DOHH2 (cell line): ENCODE measurements at regions not wholly inside any gene's neighbourhood (a gene's known extent, or its start where the extent isn't known, plus 50 kb on each side); places are given as distances from the start of the nearest gene placed in this dataset.

Experiments used
- H3F3A ChIP-seq: fragments of 200-600 bp; sonication (generic), shearing (Covaris generic); 2 replicates; pipeline ENCODE4 v1.6.0; 2016; ENCODE audit warnings: antibody characterized with exemption, mild to moderate bottlenecking; ENCODE audit not compliant: control insufficient read depth, insufficient read depth
- H3K27ac ChIP-seq: fragments of 200-600 bp; sonication (generic); 2 replicates; pipeline ENCODE4 v1.5.1; 2014; ENCODE audit warnings: low read depth, mild to moderate bottlenecking, low read length, moderate library complexity
- H3K27me3 ChIP-seq: fragments of 200-600 bp; sonication (generic); 2 replicates; pipeline ENCODE4 v1.6.1; 2014; ENCODE audit warnings: mild to moderate bottlenecking, low read length, mixed read lengths; ENCODE audit not compliant: control insufficient read depth
- H3K36me3 ChIP-seq: fragments of 200-600 bp; sonication (generic); 2 replicates; pipeline ENCODE4 v1.6.1; 2014; ENCODE audit warnings: mild to moderate bottlenecking, low read length, moderate library complexity, mixed read lengths; ENCODE audit not compliant: control insufficient read depth
- H3K4me1 ChIP-seq: fragments of 200-600 bp; sonication (generic); 2 replicates; pipeline ENCODE4 v1.6.1; 2014; ENCODE audit warnings: mild to moderate bottlenecking, low read length, mixed read lengths; ENCODE audit not compliant: control insufficient read depth
- H3K4me2 ChIP-seq: fragments of 200-600 bp; sonication (generic); 2 replicates; pipeline ENCODE4 v1.6.0; 2014; ENCODE audit warnings: mild to moderate bottlenecking, low read length, moderate library complexity
- H3K4me3 ChIP-seq: fragments of 200-600 bp; sonication (generic); 2 replicates; pipeline ENCODE4 v1.5.1; 2014; ENCODE audit warnings: mild to moderate bottlenecking, low read length, mixed read lengths
- H3K79me2 ChIP-seq: fragments of 200-600 bp; sonication (generic); 2 replicates; pipeline ENCODE4 v1.6.1; 2014; ENCODE audit warnings: mild to moderate bottlenecking, low read length, mixed read lengths; ENCODE audit not compliant: control insufficient read depth
- H3K9me2 ChIP-seq: fragments of 200-600 bp; sonication (generic); replicated peaks from 2 replicates; pipeline ENCODE4 v1.6.1; 2014; ENCODE audit warnings: mild to moderate bottlenecking, low read length, mixed read lengths; ENCODE audit not compliant: control insufficient read depth
- H3K9me3 ChIP-seq: fragments of 200-600 bp; sonication (generic); 2 replicates; pipeline ENCODE4 v1.6.1; 2014; ENCODE audit warnings: antibody characterized with exemption, low read length, mixed read lengths; ENCODE audit not compliant: control insufficient read depth, insufficient read depth
- H4K20me1 ChIP-seq: fragments of 200-600 bp; sonication (generic); 2 replicates; pipeline ENCODE4 v1.6.0; 2014; ENCODE audit warnings: low read depth, mild to moderate bottlenecking, antibody characterized with exemption, low read length, moderate library complexity; ENCODE audit not compliant: control insufficient read depth, insufficient read depth
- EZH2phosphoT487 ChIP-seq: fragments of 200-600 bp; sonication (generic); IDR thresholded peaks from 2 replicates; pipeline ENCODE4 v1.6.1; 2017; ENCODE audit warnings: borderline replicate concordance, mild to moderate bottlenecking, antibody characterized with exemption, low read length, moderate library complexity, mixed read lengths
- TF ChIP-seq, protein P1 (sequence below): fragments of 200-600 bp; sonication (generic); IDR thresholded peaks from one replicate; pipeline ENCODE4 v1.5.1; 2014; ENCODE audit warnings: antibody characterized with exemption, mild to moderate bottlenecking, low read depth, low read length; ENCODE audit not compliant: poor library complexity, severe bottlenecking

DNA sequence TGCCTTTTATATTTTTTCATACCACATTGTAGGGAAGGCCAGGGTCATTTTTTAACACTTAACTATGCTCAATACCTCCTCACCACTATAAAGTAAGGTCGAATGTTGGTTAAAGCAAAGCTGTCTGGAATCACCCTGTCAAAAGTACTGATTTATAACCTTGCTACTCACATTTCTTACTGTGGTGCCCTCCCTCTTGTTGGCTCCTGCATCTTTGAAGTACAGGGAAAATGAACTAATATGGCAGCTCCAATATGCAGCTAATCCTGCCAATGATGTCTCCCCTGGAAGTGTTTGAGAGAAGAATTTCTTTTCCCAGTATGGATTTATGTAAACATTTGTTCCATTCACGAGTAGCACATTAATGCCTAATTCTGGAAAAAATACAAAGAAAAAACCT, 108.4 kb upstream of the RPS23 start:
- no peaks in the 10 kb centered on the region for H3K9me3 ChIP-seq
- H3K36me3 ChIP-seq: no peaks in the 10 kb centered on the region
- no peak overlapping the region for H3K4me2 ChIP-seq
- H3K4me3 ChIP-seq: no peak overlapping the region
- no peaks in the 10 kb centered on the region for H3K27me3 ChIP-seq
- H3F3A ChIP-seq: no peaks in the 10 kb centered on the region
- TF ChIP-seq, protein P1, sequence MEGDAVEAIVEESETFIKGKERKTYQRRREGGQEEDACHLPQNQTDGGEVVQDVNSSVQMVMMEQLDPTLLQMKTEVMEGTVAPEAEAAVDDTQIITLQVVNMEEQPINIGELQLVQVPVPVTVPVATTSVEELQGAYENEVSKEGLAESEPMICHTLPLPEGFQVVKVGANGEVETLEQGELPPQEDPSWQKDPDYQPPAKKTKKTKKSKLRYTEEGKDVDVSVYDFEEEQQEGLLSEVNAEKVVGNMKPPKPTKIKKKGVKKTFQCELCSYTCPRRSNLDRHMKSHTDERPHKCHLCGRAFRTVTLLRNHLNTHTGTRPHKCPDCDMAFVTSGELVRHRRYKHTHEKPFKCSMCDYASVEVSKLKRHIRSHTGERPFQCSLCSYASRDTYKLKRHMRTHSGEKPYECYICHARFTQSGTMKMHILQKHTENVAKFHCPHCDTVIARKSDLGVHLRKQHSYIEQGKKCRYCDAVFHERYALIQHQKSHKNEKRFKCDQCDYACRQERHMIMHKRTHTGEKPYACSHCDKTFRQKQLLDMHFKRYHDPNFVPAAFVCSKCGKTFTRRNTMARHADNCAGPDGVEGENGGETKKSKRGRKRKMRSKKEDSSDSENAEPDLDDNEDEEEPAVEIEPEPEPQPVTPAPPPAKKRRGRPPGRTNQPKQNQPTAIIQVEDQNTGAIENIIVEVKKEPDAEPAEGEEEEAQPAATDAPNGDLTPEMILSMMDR: no peak
- no peak for TF ChIP-seq EZH2phosphoT487
- no peaks in the 10 kb centered on the region for H3K79me2 ChIP-seq
- H3K27ac ChIP-seq: no peak overlapping the region
- no peaks in the 10 kb centered on the region for H3K9me2 ChIP-seq
- H3K4me1 ChIP-seq: no peaks in the 10 kb centered on the region
- H4K20me1 ChIP-seq: no peaks in the 10 kb centered on the region

DNA sequence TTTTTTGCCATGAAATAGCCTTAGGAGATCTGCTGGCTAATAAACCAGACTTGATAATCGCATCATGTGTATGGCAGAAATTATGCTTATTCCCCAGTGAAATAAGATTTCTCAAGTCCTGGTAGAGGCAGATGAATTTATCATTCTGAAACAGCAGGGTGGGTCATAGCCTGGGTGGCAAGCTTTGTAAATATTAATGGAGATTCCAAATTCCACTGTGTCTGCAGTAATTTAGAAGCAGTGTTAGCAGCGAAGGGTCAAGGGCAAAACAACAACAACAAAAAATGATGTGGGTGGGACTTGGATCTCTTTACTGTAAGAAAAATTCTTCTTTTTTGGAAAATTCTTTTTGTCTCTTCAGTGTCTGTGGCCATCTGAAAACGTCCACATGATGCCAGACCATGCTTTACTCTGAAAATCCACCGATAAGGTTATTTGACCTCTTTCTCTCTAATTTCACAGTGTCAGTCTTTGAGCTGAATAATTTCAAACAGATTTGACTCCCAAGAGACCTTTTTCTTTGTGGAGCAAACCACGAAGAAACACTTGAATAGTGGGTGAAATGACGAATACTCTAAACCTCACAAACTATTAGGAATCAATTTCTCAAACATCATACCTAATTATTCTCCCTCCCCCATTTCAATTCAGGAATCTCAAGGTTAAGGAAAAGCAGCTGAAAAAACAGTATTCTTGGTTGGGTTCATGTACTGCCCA, 106.0 kb upstream of the RPS23 start:
- H3K27me3 ChIP-seq: no peaks in the 10 kb centered on the region
- H3K27ac ChIP-seq: no peak overlapping the region
- no peaks in the 10 kb centered on the region for H3K4me1 ChIP-seq
- no peaks in the 10 kb centered on the region for H3K9me2 ChIP-seq
- no peaks in the 10 kb centered on the region for H4K20me1 ChIP-seq
- H3K36me3 ChIP-seq: no peaks in the 10 kb centered on the region
- no peak overlapping the region for H3K4me3 ChIP-seq
- H3K4me2 ChIP-seq: no peak overlapping the region
- TF ChIP-seq, protein P1: no peak
- TF ChIP-seq EZH2phosphoT487: no peak
- H3K9me3 ChIP-seq: no peaks in the 10 kb centered on the region
- H3F3A ChIP-seq: no peaks in the 10 kb centered on the region
- no peaks in the 10 kb centered on the region for H3K79me2 ChIP-seq

DNA sequence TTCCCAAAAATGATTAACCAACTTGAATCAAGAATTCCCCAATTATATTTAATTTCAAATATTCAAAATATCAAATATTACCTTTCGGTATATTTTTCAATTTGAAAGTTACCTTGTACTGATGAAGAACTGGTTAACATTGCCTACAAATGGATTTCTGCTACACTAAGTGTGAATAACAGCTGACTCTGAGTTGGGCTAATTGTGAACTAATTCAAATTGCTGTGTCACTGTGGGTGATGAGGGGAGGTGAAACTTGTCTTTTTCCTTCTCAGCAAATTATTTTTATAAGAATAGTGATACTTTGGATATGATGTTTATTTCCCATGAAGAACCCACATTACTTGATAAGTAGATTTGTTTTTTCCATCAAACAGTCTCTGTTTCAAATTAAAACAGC, 103.4 kb upstream of the RPS23 start:
- Histone ChIP-seq H3K4me2 (no peak overlapping the region), H3K4me3 (no peak overlapping the region), H3K27ac (no peak overlapping the region), H3K27me3 (no peaks in the 10 kb centered on the region), H3K9me3 (no peaks in the 10 kb centered on the region), H3K36me3 (no peaks in the 10 kb centered on the region), H3K79me2 (no peaks in the 10 kb centered on the region), H3F3A (no peaks in the 10 kb centered on the region), H4K20me1 (no peaks in the 10 kb centered on the region), H3K4me1 (no peaks in the 10 kb centered on the region), H3K9me2 (no peaks in the 10 kb centered on the region)
- TF ChIP-seq, protein P1: no peak
- no peak for TF ChIP-seq EZH2phosphoT487
